HepG2 (cell line): ENCODE measurements at regions not wholly inside any gene's neighbourhood (a gene's known extent, or its start where the extent isn't known, plus 50 kb on each side); places are given as distances from the start of the nearest gene placed in this dataset.

Source experiments
- ATAC-seq: fragments of 200-7000 bp; cut with Tn5 transposase; 3 replicates; pipeline ENCODE4 v1.9.1; 2020; ENCODE audit warnings: mild to moderate bottlenecking, moderate library complexity
- BruUV-seq: library from RNA; stranded (reverse); fragments of 400-500 nt; replicated peaks from 2 replicates; lab custom pipeline; 2021; lab: Mats Ljungman, UMichigan
- CTCF ChIA-PET: fragments of 300-600 bp; formaldehyde crosslinking; extraction: SDS; loops from one replicate; lab custom pipeline; 2021; ENCODE audit warnings: low total read pairs, inconsistent platforms, low intra/inter-chr PET ratio; lab: Yijun Ruan, JAX
- POLR2A ChIA-PET: fragments of 350-600 bp; sonication (Branson Sonifier 250); formaldehyde crosslinking; loops from one replicate; lab custom pipeline; 2020; ENCODE audit warnings: antibody characterized with exemption, inconsistent platforms; lab: Yijun Ruan, JAX
- DNase-seq: peaks from one replicate; pipeline ENCODE4 v3.0.0-alpha.2; 2015; ENCODE audit warnings: low spot score
- FAIRE-seq: peaks from 3 replicates; lab custom pipeline; 2011; peaks lifted over from hg19 to GRCh38; lab: Jason Lieb, UNC
- H2AFZ ChIP-seq: one replicate; pipeline ENCODE4 v1.6.1; 2011; ENCODE audit warnings: low read length, inconsistent platforms
- H3K27ac ChIP-seq: fragments of 300-600 bp; 3 replicates; pipeline ENCODE4 v1.8.0; 2011; ENCODE audit warnings: mixed run types, mild to moderate bottlenecking, mixed read lengths, low read length, inconsistent platforms; ENCODE audit not compliant: insufficient read depth; ENCODE audit errors: extremely low read length
- H3K27me3 ChIP-seq, 2 experiments: fragments of 200-600 bp in 1 of 2; 2 replicates in 1 of 2; 3 replicates in 1 of 2; pipeline versions ENCODE4 v1.6.0 to v1.8.0; 2011; ENCODE audit warnings: low read length in 2 of 2, mild to moderate bottlenecking in 2 of 2, moderate library complexity in 2 of 2, inconsistent platforms in 1 of 2; ENCODE audit not compliant: insufficient read depth in 2 of 2, control insufficient read depth in 1 of 2
- H3K36me3 ChIP-seq, 2 experiments: fragments of 200-600 bp in 1 of 2; replicated peaks in 1 of 2; 2 replicates in 1 of 2; 3 replicates in 1 of 2; pipeline versions ENCODE4 v1.5.1 to v1.8.0; 2011; ENCODE audit warnings: low read length in 2 of 2, inconsistent platforms in 1 of 2; ENCODE audit not compliant: insufficient read depth in 2 of 2, control insufficient read depth in 1 of 2
- H3K4me1 ChIP-seq: 2 replicates; pipeline ENCODE4 v1.5.1; 2012; ENCODE audit warnings: low read length, inconsistent platforms; ENCODE audit not compliant: insufficient read depth
- H3K4me2 ChIP-seq: 2 replicates; pipeline ENCODE4 v1.6.0; 2011; ENCODE audit warnings: low read depth, low read length, inconsistent platforms
- H3K4me3 ChIP-seq, 3 experiments: fragments of 200-600 bp in 1 of 3; sonication (generic), shearing (Covaris generic) in 1 of 3; replicated peaks in 1 of 3; 2 replicates each; pipeline ENCODE4 v1.5.1; 2011 to 2016; ENCODE audit warnings: low read length in 3 of 3, inconsistent platforms in 2 of 3, low read depth in 2 of 3, mild to moderate bottlenecking in 2 of 3, control low read depth in 1 of 3, mixed read lengths in 1 of 3; ENCODE audit not compliant: insufficient read depth in 1 of 3
- H3K79me2 ChIP-seq: one replicate; pipeline ENCODE4 v1.6.1; 2011; ENCODE audit warnings: low read length, inconsistent platforms; ENCODE audit not compliant: insufficient read depth
- H3K9ac ChIP-seq: 2 replicates; pipeline ENCODE4 v1.6.0; 2011; ENCODE audit warnings: mild to moderate bottlenecking, low read depth, low read length, inconsistent platforms; ENCODE audit not compliant: insufficient read depth
- H3K9me3 ChIP-seq: 2 replicates; pipeline ENCODE4 v1.5.1; 2012; ENCODE audit warnings: mild to moderate bottlenecking, low read length
- H4K20me1 ChIP-seq: 2 replicates; pipeline ENCODE4 v1.6.0; 2011; ENCODE audit warnings: inconsistent platforms, mild to moderate bottlenecking, low read length, moderate library complexity; ENCODE audit not compliant: insufficient read depth
- ATF7 ChIP-seq, 2 experiments: fragments of 450-650 bp in 1 of 2; sonication (generic) in 1 of 2; formaldehyde crosslinking in 1 of 2; IDR thresholded peaks; 2 replicates each; pipeline versions ENCODE4 v1.4.0 to v1.6.1; 2016 to 2020; ENCODE audit warnings: antibody characterized with exemption in 1 of 2, mild to moderate bottlenecking in 1 of 2, missing genetic modification reagents in 1 of 2
- MAFF ChIP-seq: IDR thresholded peaks from 2 replicates; pipeline ENCODE4 v1.6.1; 2011; ENCODE audit warnings: low read depth, low read length, improper control_type of control experiment
- SMC3 ChIP-seq: IDR thresholded peaks from 2 replicates; pipeline ENCODE4 v1.6.1; 2011; ENCODE audit warnings: low read length, improper control_type of control experiment
- STAG1 ChIP-seq: sonication (generic); formaldehyde crosslinking; IDR thresholded peaks from 2 replicates; pipeline ENCODE4 v1.4.0; 2020; ENCODE audit warnings: missing genetic modification reagents
- WGBS: methylation state at CpG from one replicate; pipeline ENCODE4 v1.1.6; 2017; ENCODE audit warnings: low lambda C conversion rate; 5-methylcytosine and 5-hydroxymethylcytosine counted together
- in situ Hi-C: cut with HindIII; loops from 2 replicates; pipeline ENCODE4 v1.10.0; 2017; ENCODE audit warnings: low pct_unique_long_range_greater_than_20kb; ENCODE audit not compliant: extremely low pct_ligation_motif_present
- intact Hi-C: fragments of 100-400 bp; cut with micrococcal nuclease; formaldehyde crosslinking; loops from one replicate; pipeline ENCODE4 v1.10.0; 2022; ENCODE audit not compliant: unreplicated experiment
- TF ChIP-seq, protein P1 (sequence below): sonication (generic); formaldehyde crosslinking; IDR thresholded peaks from 2 replicates; pipeline ENCODE4 v1.4.0; 2020; ENCODE audit warnings: missing genetic modification reagents
- TF ChIP-seq, protein P2 (sequence below): sonication (generic); IDR thresholded peaks from 2 replicates; pipeline ENCODE4 v1.6.1; 2016; ENCODE audit warnings: low read depth, borderline replicate concordance
- TF ChIP-seq, protein P3 (sequence below): sonication (generic); formaldehyde crosslinking; IDR thresholded peaks from 2 replicates; pipeline ENCODE4 v1.8.0; 2022; ENCODE audit warnings: mild to moderate bottlenecking, missing genetic modification reagents, moderate library complexity

DNA sequence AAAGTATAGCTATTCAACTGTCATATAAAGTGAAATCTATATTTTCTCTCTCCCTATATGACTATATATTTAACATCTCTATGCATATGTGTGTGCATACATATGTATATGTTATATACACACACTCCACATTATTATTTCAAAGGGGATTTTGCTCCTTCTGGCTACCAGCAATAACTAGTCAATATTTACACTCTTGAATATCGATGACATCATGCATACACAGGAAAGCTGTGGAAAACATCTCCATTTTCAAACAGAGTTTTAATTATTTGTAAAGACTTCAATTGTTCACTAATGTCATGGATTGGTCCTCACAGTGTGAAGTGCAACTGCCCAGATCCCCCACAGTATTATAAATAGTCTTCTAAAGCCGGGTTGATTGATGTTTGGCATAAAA lies 195.9 kb upstream of the TCF4 start:
- Histone ChIP-seq H3K4me3 (no peak overlapping the region), H3K4me1 (no peaks in the 10 kb centered on the region), H4K20me1 (no peaks in the 10 kb centered on the region), H3K9ac (no peak overlapping the region), H3K9me3 (peaks cover 69% of the 10 kb centered on the region), H3K79me2 (no peaks in the 10 kb centered on the region), H2AFZ (no peak overlapping the region), H3K4me2 (no peak overlapping the region), H3K27ac (no peak overlapping the region), H3K36me3 (no peaks in the 10 kb centered on the region), H3K27me3 (no peaks in the 10 kb centered on the region)
- ChIA-PET POLR2A (no interaction called here), CTCF (no interaction called here)
- TF ChIP-seq, protein P1, sequence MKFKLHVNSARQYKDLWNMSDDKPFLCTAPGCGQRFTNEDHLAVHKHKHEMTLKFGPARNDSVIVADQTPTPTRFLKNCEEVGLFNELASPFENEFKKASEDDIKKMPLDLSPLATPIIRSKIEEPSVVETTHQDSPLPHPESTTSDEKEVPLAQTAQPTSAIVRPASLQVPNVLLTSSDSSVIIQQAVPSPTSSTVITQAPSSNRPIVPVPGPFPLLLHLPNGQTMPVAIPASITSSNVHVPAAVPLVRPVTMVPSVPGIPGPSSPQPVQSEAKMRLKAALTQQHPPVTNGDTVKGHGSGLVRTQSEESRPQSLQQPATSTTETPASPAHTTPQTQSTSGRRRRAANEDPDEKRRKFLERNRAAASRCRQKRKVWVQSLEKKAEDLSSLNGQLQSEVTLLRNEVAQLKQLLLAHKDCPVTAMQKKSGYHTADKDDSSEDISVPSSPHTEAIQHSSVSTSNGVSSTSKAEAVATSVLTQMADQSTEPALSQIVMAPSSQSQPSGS (CRISPR knock-in tag): no peak
- TF ChIP-seq ATF7 (IDR thresholded peaks at IDR 0.05): peak; percentile 81
- no peak for TF ChIP-seq ATF7 (CRISPR knock-in tag; IDR thresholded peaks at IDR 0.05)
- TF ChIP-seq, protein P2, sequence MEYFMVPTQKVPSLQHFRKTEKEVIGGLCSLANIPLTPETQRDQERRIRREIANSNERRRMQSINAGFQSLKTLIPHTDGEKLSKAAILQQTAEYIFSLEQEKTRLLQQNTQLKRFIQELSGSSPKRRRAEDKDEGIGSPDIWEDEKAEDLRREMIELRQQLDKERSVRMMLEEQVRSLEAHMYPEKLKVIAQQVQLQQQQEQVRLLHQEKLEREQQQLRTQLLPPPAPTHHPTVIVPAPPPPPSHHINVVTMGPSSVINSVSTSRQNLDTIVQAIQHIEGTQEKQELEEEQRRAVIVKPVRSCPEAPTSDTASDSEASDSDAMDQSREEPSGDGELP: no peak
- in situ Hi-C loops (no loop called here), intact Hi-C loops (no loop called here)
- no peak for DNase-seq
- no peak for ATAC-seq
- FAIRE-seq: no peak
- 4% methylated on average over 2 of the region's 2 CpGs for WGBS
- no TSS peak for BruUV-seq

DNA sequence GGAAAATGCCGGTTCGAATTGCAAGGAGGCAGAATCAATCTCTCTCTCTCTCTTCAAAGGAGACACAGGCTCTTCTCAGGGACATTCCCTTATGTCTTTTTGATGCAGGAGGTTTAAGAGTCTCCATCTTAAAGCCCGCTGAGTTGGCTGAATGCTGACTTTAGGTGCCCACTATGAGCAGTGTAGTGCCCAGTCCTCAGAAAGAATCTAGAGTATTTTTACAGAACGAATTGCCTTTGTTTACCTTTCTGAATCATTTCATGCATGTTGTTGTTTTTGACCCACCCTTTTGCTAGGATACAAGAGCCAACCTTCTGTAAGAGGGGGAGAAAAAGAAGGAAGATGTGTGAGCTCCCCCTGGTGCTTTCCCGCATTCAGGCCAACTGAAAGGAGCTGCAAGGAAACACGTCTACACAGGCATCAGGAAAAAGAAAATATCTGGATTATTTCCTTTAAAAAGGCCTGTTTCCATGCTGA lies 193.5 kb upstream of the TCF4 start:
- no peaks in the 10 kb centered on the region for H3K27me3 ChIP-seq
- no peaks in the 10 kb centered on the region for H3K4me1 ChIP-seq
- no TSS peak for BruUV-seq
- no peaks in the 10 kb centered on the region for H3K79me2 ChIP-seq
- no peak overlapping the region for H3K4me2 ChIP-seq
- no peaks in the 10 kb centered on the region for H4K20me1 ChIP-seq
- no peak overlapping the region for H3K4me3 ChIP-seq
- FAIRE-seq (no peak), DNase-seq (no peak), ATAC-seq (no peak)
- intact Hi-C loops: no loop called here
- in situ Hi-C loops: no loop called here
- no peak overlapping the region for H3K27ac ChIP-seq
- no peaks in the 10 kb centered on the region for H3K36me3 ChIP-seq
- POLR2A ChIA-PET: no interaction called here
- no peak overlapping the region for H3K9ac ChIP-seq
- H2AFZ ChIP-seq: no peak overlapping the region
- WGBS: 19% methylated on average over 6 of the region's 6 CpGs
- peaks cover 47% of the 10 kb centered on the region for H3K9me3 ChIP-seq
- CTCF ChIA-PET: no interaction called here
- peak; percentile 20; the same call in 1 of the 2 replicates for TF ChIP-seq STAG1 (CRISPR knock-in tag)
- TF ChIP-seq SMC3: peak; percentile 16; the same call in 1 of the 2 replicates
- TF ChIP-seq MAFF: no peak
- TF ChIP-seq, protein P3, sequence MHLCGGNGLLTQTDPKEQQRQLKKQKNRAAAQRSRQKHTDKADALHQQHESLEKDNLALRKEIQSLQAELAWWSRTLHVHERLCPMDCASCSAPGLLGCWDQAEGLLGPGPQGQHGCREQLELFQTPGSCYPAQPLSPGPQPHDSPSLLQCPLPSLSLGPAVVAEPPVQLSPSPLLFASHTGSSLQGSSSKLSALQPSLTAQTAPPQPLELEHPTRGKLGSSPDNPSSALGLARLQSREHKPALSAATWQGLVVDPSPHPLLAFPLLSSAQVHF (CRISPR knock-in tag): no peak
